WTC11 (cell line): ENCODE measurements at regions not wholly inside any gene's neighbourhood (a gene's known extent, or its start where the extent isn't known, plus 50 kb on each side); places are given as distances from the start of the nearest gene placed in this dataset.

Source experiments
- ATAC-seq: fragments of 200-7000 bp; cut with Tn5 transposase; 2 replicates; pipeline ENCODE4 v1.10.0; 2021; ENCODE audit warnings: mild to moderate bottlenecking, moderate library complexity
- CTCF ChIA-PET: fragments of 300-600 bp; sonication (Branson Sonifier 250); formaldehyde crosslinking; loops from one replicate; lab custom pipeline; 2021; ENCODE audit warnings: antibody characterized with exemption; lab: Charles Lee
- POLR2A ChIA-PET: fragments of 350-600 bp; sonication (Branson Sonifier 250); formaldehyde crosslinking; loops from one replicate; lab custom pipeline; 2021; ENCODE audit warnings: antibody characterized with exemption; lab: Charles Lee
- DNase-seq: peaks from one replicate; pipeline ENCODE4 v3.0.0; 2021; ENCODE audit warnings: low spot score
- H3K27ac Mint-ChIP-seq: 2 replicates; pipeline ENCODE4 v1.8.0; 2021; ENCODE audit warnings: mixed read lengths
- H3K27me3 Mint-ChIP-seq: 2 replicates; pipeline ENCODE4 v1.8.0; 2021; ENCODE audit warnings: low read depth, mild to moderate bottlenecking, moderate library complexity, mixed read lengths
- H3K36me3 Mint-ChIP-seq: 2 replicates; pipeline ENCODE4 v1.8.0; 2021; ENCODE audit warnings: mixed read lengths
- H3K4me1 Mint-ChIP-seq: 2 replicates; pipeline ENCODE4 v1.8.0; 2022; ENCODE audit warnings: mixed read lengths
- H3K4me3 Mint-ChIP-seq: 2 replicates; pipeline ENCODE4 v1.8.0; 2021; ENCODE audit warnings: mild to moderate bottlenecking, moderate library complexity, mixed read lengths
- H3K9me3 Mint-ChIP-seq: 2 replicates; pipeline ENCODE4 v1.8.0; 2021; ENCODE audit warnings: mixed read lengths
- E2F4 ChIP-seq: sonication (generic); formaldehyde crosslinking; IDR thresholded peaks from 2 replicates; pipeline ENCODE4 v1.8.1; 2022; ENCODE audit warnings: low read depth, mild to moderate bottlenecking, moderate library complexity, missing genetic modification reagents, borderline replicate concordance
- FOXK1 ChIP-seq: sonication (generic); formaldehyde crosslinking; IDR thresholded peaks from 2 replicates; pipeline ENCODE4 v1.8.0; 2022; ENCODE audit warnings: mild to moderate bottlenecking, moderate library complexity, missing genetic modification reagents
- GABPB1 ChIP-seq: sonication (generic); formaldehyde crosslinking; IDR thresholded peaks from 2 replicates; pipeline ENCODE4 v1.8.1; 2023; ENCODE audit warnings: mild to moderate bottlenecking, missing genetic modification reagents
- JAZF1 ChIP-seq: fragments of 250-450 bp; sonication (Bioruptor Pico); IDR thresholded peaks from 2 replicates; pipeline ENCODE4 v1.9.0; 2021; ENCODE audit warnings: moderate library complexity, mild to moderate bottlenecking, inconsistent platforms
- MYBL2 ChIP-seq: sonication (generic); formaldehyde crosslinking; IDR thresholded peaks from 2 replicates; pipeline ENCODE4 v1.8.1; 2023; ENCODE audit warnings: mild to moderate bottlenecking, moderate library complexity, missing genetic modification reagents
- NFYB ChIP-seq: sonication (generic); formaldehyde crosslinking; conservative IDR thresholded peaks from 2 replicates; pipeline ENCODE4 v1.8.0; 2022; ENCODE audit warnings: low read depth, missing genetic modification reagents
- PRRX2 ChIP-seq: fragments of 250-450 bp; sonication (Bioruptor Pico); IDR thresholded peaks from 2 replicates; pipeline ENCODE4 v1.8.0; 2021; ENCODE audit warnings: mild to moderate bottlenecking
- RORB ChIP-seq: fragments of 250-450 bp; sonication (Bioruptor Pico); IDR thresholded peaks from 2 replicates; pipeline ENCODE4 v1.9.0; 2021; ENCODE audit warnings: mild to moderate bottlenecking
- SMAD4 ChIP-seq: sonication (generic); formaldehyde crosslinking; IDR thresholded peaks from 2 replicates; pipeline ENCODE4 v1.8.0; 2022; ENCODE audit warnings: mild to moderate bottlenecking, missing genetic modification reagents
- SOX15 ChIP-seq: fragments of 250-450 bp; sonication (Bioruptor Pico); IDR thresholded peaks from 2 replicates; pipeline ENCODE4 v1.9.0; 2021; ENCODE audit warnings: mild to moderate bottlenecking
- SP1 ChIP-seq: sonication (generic); formaldehyde crosslinking; conservative IDR thresholded peaks from 2 replicates; pipeline ENCODE4 v1.8.1; 2022; ENCODE audit warnings: missing genetic modification reagents
- TCF7 ChIP-seq: sonication (generic); formaldehyde crosslinking; IDR thresholded peaks from 2 replicates; pipeline ENCODE4 v1.8.0; 2022; ENCODE audit warnings: mild to moderate bottlenecking, low read depth, missing genetic modification reagents, moderate library complexity
- USF1 ChIP-seq: sonication (generic); formaldehyde crosslinking; IDR thresholded peaks from 2 replicates; pipeline ENCODE4 v1.8.0; 2022; ENCODE audit warnings: mild to moderate bottlenecking, missing genetic modification reagents
- ZNF232 ChIP-seq: sonication (generic); formaldehyde crosslinking; IDR thresholded peaks from 2 replicates; pipeline ENCODE4 v1.8.0; 2022; ENCODE audit warnings: mild to moderate bottlenecking, missing genetic modification reagents
- ZNF416 ChIP-seq: fragments of 250-450 bp; sonication (Bioruptor Pico); IDR thresholded peaks from 2 replicates; pipeline ENCODE4 v1.9.0; 2021; ENCODE audit warnings: mild to moderate bottlenecking, inconsistent platforms
- ZNF512 ChIP-seq: sonication (generic); formaldehyde crosslinking; IDR thresholded peaks from 2 replicates; pipeline ENCODE4 v1.8.1; 2022; ENCODE audit warnings: missing genetic modification reagents, borderline replicate concordance
- ZNF671 ChIP-seq: fragments of 250-450 bp; sonication (Bioruptor Pico); IDR thresholded peaks from 2 replicates; pipeline ENCODE4 v1.8.0; 2021; ENCODE audit warnings: mild to moderate bottlenecking
- TF ChIP-seq, protein P1 (sequence below): fragments of 250-450 bp; sonication (Bioruptor Pico); IDR thresholded peaks from 2 replicates; pipeline ENCODE4 v1.9.0; 2021; ENCODE audit warnings: mild to moderate bottlenecking, borderline replicate concordance
- TF ChIP-seq, protein P2 (sequence below): sonication (generic); formaldehyde crosslinking; IDR thresholded peaks from 2 replicates; pipeline ENCODE4 v1.8.1; 2023; ENCODE audit warnings: mild to moderate bottlenecking, missing genetic modification reagents, borderline replicate concordance

DNA sequence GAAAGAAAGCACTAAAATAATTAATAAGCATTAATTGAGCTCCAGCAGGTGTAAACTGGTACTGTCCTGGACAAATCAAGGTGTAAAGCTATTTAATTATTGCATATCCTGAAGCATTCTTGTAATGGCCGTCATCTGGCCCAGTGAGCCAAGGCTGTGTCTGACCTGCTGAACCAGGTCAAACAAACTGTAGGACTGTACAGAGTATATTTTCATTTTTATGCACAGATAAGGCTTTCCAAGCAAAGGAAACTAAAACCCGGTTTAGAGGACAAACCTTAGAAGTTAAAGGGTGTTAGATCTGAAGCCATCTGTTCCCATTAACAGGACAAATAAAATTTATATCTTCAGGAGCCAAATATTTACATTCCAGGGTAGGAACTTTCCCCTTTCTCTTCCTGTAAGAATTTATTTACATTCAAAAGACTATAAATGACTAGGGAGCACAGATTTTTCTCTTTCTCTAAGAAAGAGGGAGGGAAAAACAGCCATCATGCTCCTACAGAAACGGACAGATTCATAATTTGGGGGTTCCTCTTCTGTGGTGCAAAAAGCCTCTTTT, 69.8 kb downstream of the ESM1 start:
- H3K9me3 Mint-ChIP-seq = peaks cover 6% of the 10 kb centered on the region; the same call in 1 of the 2 replicates
- ChIA-PET CTCF (interaction anchor here (1.4 to 1.7 kb wide), 3 partner anchors 9 to 231 kb away, joined by 3 to 5 read pairs (median 3); no protein-coding TSS in a partner anchor), POLR2A (no interaction called here)
- peaks cover 12% of the 10 kb centered on the region; the same call in 1 of the 2 replicates for H3K4me1 Mint-ChIP-seq
- H3K36me3 Mint-ChIP-seq = no peaks in the 10 kb centered on the region
- H3K27me3 Mint-ChIP-seq = no peaks in the 10 kb centered on the region
- H3K4me3 Mint-ChIP-seq = no peak overlapping the region
- no peak for ATAC-seq
- TF ChIP-seq ZNF512 (CRISPR knock-in tag) = no peak
- TF ChIP-seq JAZF1 = no peak
- no peak for TF ChIP-seq SOX15 (CRISPR knock-in tag)
- TF ChIP-seq PRRX2 (CRISPR knock-in tag) = no peak
- no peak for TF ChIP-seq GABPB1 (CRISPR knock-in tag)
- no peak for TF ChIP-seq SMAD4 (CRISPR knock-in tag)
- TF ChIP-seq E2F4 (CRISPR knock-in tag) = no peak
- TF ChIP-seq, protein P1, sequence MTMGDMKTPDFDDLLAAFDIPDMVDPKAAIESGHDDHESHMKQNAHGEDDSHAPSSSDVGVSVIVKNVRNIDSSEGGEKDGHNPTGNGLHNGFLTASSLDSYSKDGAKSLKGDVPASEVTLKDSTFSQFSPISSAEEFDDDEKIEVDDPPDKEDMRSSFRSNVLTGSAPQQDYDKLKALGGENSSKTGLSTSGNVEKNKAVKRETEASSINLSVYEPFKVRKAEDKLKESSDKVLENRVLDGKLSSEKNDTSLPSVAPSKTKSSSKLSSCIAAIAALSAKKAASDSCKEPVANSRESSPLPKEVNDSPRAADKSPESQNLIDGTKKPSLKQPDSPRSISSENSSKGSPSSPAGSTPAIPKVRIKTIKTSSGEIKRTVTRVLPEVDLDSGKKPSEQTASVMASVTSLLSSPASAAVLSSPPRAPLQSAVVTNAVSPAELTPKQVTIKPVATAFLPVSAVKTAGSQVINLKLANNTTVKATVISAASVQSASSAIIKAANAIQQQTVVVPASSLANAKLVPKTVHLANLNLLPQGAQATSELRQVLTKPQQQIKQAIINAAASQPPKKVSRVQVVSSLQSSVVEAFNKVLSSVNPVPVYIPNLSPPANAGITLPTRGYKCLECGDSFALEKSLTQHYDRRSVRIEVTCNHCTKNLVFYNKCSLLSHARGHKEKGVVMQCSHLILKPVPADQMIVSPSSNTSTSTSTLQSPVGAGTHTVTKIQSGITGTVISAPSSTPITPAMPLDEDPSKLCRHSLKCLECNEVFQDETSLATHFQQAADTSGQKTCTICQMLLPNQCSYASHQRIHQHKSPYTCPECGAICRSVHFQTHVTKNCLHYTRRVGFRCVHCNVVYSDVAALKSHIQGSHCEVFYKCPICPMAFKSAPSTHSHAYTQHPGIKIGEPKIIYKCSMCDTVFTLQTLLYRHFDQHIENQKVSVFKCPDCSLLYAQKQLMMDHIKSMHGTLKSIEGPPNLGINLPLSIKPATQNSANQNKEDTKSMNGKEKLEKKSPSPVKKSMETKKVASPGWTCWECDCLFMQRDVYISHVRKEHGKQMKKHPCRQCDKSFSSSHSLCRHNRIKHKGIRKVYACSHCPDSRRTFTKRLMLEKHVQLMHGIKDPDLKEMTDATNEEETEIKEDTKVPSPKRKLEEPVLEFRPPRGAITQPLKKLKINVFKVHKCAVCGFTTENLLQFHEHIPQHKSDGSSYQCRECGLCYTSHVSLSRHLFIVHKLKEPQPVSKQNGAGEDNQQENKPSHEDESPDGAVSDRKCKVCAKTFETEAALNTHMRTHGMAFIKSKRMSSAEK (CRISPR knock-in tag) = no peak
- no peak for TF ChIP-seq ZNF671
- no peak for TF ChIP-seq FOXK1 (CRISPR knock-in tag)
- TF ChIP-seq ZNF416 = no peak
- no peak for TF ChIP-seq TCF7 (CRISPR knock-in tag)
- no peak for TF ChIP-seq MYBL2 (CRISPR knock-in tag)
- TF ChIP-seq USF1 (CRISPR knock-in tag) = no peak
- TF ChIP-seq ZNF232 (CRISPR knock-in tag) = no peak
- TF ChIP-seq, protein P2, sequence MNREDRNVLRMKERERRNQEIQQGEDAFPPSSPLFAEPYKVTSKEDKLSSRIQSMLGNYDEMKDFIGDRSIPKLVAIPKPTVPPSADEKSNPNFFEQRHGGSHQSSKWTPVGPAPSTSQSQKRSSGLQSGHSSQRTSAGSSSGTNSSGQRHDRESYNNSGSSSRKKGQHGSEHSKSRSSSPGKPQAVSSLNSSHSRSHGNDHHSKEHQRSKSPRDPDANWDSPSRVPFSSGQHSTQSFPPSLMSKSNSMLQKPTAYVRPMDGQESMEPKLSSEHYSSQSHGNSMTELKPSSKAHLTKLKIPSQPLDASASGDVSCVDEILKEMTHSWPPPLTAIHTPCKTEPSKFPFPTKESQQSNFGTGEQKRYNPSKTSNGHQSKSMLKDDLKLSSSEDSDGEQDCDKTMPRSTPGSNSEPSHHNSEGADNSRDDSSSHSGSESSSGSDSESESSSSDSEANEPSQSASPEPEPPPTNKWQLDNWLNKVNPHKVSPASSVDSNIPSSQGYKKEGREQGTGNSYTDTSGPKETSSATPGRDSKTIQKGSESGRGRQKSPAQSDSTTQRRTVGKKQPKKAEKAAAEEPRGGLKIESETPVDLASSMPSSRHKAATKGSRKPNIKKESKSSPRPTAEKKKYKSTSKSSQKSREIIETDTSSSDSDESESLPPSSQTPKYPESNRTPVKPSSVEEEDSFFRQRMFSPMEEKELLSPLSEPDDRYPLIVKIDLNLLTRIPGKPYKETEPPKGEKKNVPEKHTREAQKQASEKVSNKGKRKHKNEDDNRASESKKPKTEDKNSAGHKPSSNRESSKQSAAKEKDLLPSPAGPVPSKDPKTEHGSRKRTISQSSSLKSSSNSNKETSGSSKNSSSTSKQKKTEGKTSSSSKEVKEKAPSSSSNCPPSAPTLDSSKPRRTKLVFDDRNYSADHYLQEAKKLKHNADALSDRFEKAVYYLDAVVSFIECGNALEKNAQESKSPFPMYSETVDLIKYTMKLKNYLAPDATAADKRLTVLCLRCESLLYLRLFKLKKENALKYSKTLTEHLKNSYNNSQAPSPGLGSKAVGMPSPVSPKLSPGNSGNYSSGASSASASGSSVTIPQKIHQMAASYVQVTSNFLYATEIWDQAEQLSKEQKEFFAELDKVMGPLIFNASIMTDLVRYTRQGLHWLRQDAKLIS (CRISPR knock-in tag) = no peak
- TF ChIP-seq RORB (CRISPR knock-in tag) = no peak
- TF ChIP-seq SP1 (CRISPR knock-in tag) = no peak
- TF ChIP-seq NFYB (CRISPR knock-in tag) = no peak
- DNase-seq = no peak
- H3K27ac Mint-ChIP-seq = no peak overlapping the region
